Erythroblast (primary cell): ENCODE measurements at regions not wholly inside any gene's neighbourhood (a gene's known extent, or its start where the extent isn't known, plus 50 kb on each side); places are given as distances from the start of the nearest gene placed in this dataset.

Source experiments
- GATA1 ChIP-seq: IDR thresholded peaks from 2 replicates; pipeline ENCODE4 v1.6.1; 2011; ENCODE audit warnings: low read depth, mild to moderate bottlenecking, control low read depth, low read length, moderate library complexity
- POLR2A ChIP-seq: IDR thresholded peaks from 2 replicates; pipeline ENCODE4 v1.6.1; 2011; ENCODE audit warnings: mild to moderate bottlenecking, low read length

GRCh38 chr10:42984035-42984610 is 92.7 kb upstream of the RET start:
- TF ChIP-seq POLR2A (no peak), GATA1 (no peak)
